ENCODE measurements at regions not wholly inside any gene's neighbourhood (a gene's known extent, or its start where the extent isn't known, plus 50 kb on each side); places are given as distances from the start of the nearest gene placed in this dataset.

GRCh38 chr12:76144245-76144549, 59.7 kb upstream of the NAP1L1 start:
- 8 to 15% (median 12%) methylated on average over 1 of the region's 1 CpG for WGBS, 3 donors
- intact Hi-C loops (cut with DNase I), result no loop called here
- no peak for DNase-seq
- Histone ChIP-seq H3K36me3 (ENCODE audit: insufficient read depth in 1 of 2, low read depth in 1 of 2) (no peaks in the 10 kb centered on the region), H3K27me3 (ENCODE audit: insufficient read depth in 3 of 3, low read length in 2 of 3) (no peaks in the 10 kb centered on the region), H3K4me3 (no peak overlapping the region), H3K4me1 (no peaks in the 10 kb centered on the region), H3K9me3 (no peaks in the 10 kb centered on the region), H3K27ac (no peak overlapping the region)
- no peak for TF ChIP-seq CTCF (IDR thresholded peaks at IDR 0.05)
- no peak for ATAC-seq

- TF ChIP-seq CTCF (IDR thresholded peaks at IDR 0.05), result no peak
- no peaks in the 10 kb centered on the region for H3K27me3 ChIP-seq (ENCODE audit: insufficient read depth in 3 of 3, low read length in 2 of 3)
- H3K4me1 ChIP-seq, result no peaks in the 10 kb centered on the region
- intact Hi-C loops (cut with DNase I), result no loop called here
- no peak overlapping the region for H3K27ac ChIP-seq
- no peak overlapping the region for H3K4me3 ChIP-seq
- no peak for DNase-seq
- no peaks in the 10 kb centered on the region for H3K36me3 ChIP-seq (ENCODE audit: insufficient read depth in 1 of 2, low read depth in 1 of 2)
- ATAC-seq, result no peak
- WGBS, 3 donors, result 46 to 51% (median 48%) methylated on average over 6 of the region's 6 CpGs
- H3K9me3 ChIP-seq, result peaks cover under 1% of the 10 kb centered on the region
These were observed 59.1 kb upstream of the NAP1L1 start for GRCh38 chr12:76143343-76144244.

- no peak for ATAC-seq
- H3K27ac ChIP-seq, result no peak overlapping the region
These were observed 57.8 kb upstream of the NAP1L1 start for GRCh38 chr12:76142305-76142704.

GRCh38 chr12:76138656-76139055, 54.2 kb upstream of the NAP1L1 start:
- H3K27ac ChIP-seq, result no peak overlapping the region
- WGBS, 3 donors, result 89 to 95% (median 92%) methylated on average over 2 of the region's 2 CpGs
- no peaks in the 10 kb centered on the region for H3K36me3 ChIP-seq (ENCODE audit: insufficient read depth in 1 of 2, low read depth in 1 of 2)

More at GRCh38 chr12:76142305-76142704, 57.8 kb upstream of the NAP1L1 start:
- no peaks in the 10 kb centered on the region for H3K4me1 ChIP-seq
- peaks cover 3% of the 10 kb centered on the region for H3K9me3 ChIP-seq
- H3K36me3 ChIP-seq (ENCODE audit: insufficient read depth in 1 of 2, low read depth in 1 of 2), result no peaks in the 10 kb centered on the region
- intact Hi-C loops (cut with DNase I), result no loop called here
- DNase-seq, result no peak
- TF ChIP-seq CTCF (IDR thresholded peaks at IDR 0.05), result no peak
- 77 to 82% (median 79%) methylated on average over 3 of the region's 3 CpGs for WGBS, 3 donors
- no peaks in the 10 kb centered on the region for H3K27me3 ChIP-seq (ENCODE audit: insufficient read depth in 3 of 3, low read length in 2 of 3)
- H3K4me3 ChIP-seq, result no peak overlapping the region

More at GRCh38 chr12:76138656-76139055, 54.2 kb upstream of the NAP1L1 start:
- intact Hi-C loops (cut with DNase I), result no loop called here
- Histone ChIP-seq H3K9me3 (peaks cover 3% of the 10 kb centered on the region), H3K27me3 (ENCODE audit: insufficient read depth in 3 of 3, low read length in 2 of 3) (no peaks in the 10 kb centered on the region), H3K4me1 (no peaks in the 10 kb centered on the region), H3K4me3 (no peak overlapping the region)
- ATAC-seq, result no peak
- no peak for TF ChIP-seq CTCF (IDR thresholded peaks at IDR 0.05)
- no peak for DNase-seq

All from psoas muscle (tissue), 7 donors.